Fibroblast of villous mesenchyme (primary cell): ENCODE measurements at regions not wholly inside any gene's neighbourhood (a gene's known extent, or its start where the extent isn't known, plus 50 kb on each side); places are given as distances from the start of the nearest gene placed in this dataset.

ENCODE experiments used
- DNase-seq: peaks from one replicate; pipeline ENCODE4 v3.0.0-alpha.2; 2010; ENCODE audit warnings: low read depth
- H3K4me3 ChIP-seq: 2 replicates; pipeline ENCODE4 v1.5.1; 2011; ENCODE audit warnings: low read depth, mild to moderate bottlenecking, low read length
- TF ChIP-seq, protein P1 (sequence below): IDR thresholded peaks from 2 replicates; pipeline ENCODE4 v1.5.1; 2012; ENCODE audit warnings: low read depth, mild to moderate bottlenecking, low read length; ENCODE audit not compliant: insufficient read depth

DNA sequence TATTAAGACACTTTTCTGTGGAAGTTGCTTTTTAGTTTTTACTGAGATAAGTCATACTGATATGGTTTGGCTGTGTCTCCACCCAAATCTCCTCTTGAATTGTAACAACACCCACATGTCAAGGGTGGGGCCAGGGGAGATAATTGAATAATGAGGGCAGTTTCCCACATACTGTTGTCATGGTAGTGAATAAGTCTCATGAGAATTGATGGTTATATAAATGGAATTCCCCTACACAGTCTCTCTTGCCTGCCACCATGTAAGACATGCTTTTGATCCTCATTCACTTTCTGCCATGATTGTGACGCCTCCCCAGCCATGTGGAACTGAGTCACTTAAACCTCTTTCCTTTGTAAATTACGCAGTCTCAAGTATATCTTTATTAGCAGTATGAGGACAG, 1340.4 kb downstream of the SLITRK5 start:
- no peak overlapping the region for H3K4me3 ChIP-seq
- TF ChIP-seq, protein P1, sequence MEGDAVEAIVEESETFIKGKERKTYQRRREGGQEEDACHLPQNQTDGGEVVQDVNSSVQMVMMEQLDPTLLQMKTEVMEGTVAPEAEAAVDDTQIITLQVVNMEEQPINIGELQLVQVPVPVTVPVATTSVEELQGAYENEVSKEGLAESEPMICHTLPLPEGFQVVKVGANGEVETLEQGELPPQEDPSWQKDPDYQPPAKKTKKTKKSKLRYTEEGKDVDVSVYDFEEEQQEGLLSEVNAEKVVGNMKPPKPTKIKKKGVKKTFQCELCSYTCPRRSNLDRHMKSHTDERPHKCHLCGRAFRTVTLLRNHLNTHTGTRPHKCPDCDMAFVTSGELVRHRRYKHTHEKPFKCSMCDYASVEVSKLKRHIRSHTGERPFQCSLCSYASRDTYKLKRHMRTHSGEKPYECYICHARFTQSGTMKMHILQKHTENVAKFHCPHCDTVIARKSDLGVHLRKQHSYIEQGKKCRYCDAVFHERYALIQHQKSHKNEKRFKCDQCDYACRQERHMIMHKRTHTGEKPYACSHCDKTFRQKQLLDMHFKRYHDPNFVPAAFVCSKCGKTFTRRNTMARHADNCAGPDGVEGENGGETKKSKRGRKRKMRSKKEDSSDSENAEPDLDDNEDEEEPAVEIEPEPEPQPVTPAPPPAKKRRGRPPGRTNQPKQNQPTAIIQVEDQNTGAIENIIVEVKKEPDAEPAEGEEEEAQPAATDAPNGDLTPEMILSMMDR = no peak
- no peak for DNase-seq

DNA sequence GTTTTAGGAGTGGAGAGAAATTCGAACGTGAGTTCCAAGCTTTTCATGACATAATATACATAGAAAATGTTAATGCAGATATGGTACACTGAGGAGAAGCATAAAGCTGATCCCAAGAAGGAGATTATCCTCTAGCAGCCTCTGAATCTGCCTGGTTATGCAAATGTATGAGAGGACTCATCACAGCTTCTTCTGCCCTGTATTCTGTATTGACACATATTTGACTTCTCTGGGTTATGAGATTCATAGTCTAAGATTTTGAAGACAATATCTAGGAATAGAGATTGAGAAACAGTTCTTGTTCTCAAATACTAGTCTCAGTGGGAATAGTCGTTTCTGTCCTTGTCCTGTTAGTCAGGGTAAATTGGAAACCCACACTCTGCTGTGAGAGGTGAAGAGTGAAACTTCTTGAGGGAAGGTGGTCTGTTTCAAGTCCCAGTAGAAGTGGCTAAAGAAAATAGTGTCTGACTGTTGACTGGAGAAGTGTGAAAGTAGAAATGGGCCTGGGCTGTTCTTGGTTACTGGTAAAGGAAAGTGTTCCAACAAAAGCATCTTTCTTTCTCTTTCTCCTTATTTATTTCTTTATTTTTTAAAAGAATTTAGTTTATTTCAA, 1356.6 kb downstream of the SLITRK5 start:
- H3K4me3 ChIP-seq = no peak overlapping the region
- no peak for DNase-seq
- TF ChIP-seq, protein P1 = no peak

DNA sequence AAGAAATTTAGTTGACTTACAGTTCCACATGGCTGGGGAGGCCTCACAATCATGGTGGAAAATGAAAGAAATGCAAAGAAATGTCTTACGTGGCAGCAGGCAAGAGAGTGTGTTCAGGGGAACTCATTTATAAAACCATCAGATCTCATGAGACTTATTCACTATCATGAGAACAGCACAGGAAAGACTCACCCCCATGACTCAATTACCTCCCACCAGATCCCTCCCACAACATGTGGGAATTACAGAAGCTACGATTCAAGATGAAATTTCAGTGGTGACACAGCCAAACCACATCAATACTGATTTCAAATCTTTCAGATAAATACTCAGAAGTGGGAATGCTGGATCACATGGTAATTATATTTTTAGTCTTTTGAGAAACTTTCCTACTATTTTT, 1357.9 kb downstream of the SLITRK5 start:
- no peak for DNase-seq
- no peak overlapping the region for H3K4me3 ChIP-seq
- TF ChIP-seq, protein P1 = no peak

DNA sequence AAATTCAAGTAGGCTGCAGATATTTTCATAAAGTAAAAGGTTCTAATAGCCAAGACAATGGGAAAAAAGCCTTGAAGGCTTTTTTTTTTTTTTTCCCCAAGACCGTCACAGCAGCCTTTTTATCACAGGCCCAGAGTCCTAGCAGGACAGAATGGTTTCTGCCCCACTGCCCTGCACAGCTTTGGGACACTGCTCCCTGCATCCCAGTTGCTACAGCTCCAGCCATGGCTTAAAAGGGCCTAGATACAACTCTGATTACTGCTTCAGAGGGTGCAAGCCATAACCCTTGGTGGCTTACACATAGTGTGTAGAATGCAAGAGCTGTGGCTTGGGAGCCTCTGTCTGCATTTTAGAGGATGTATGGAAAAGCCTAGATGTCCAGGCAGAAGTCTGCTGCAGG, 1362.8 kb downstream of the SLITRK5 start:
- TF ChIP-seq, protein P1 = no peak
- no peak for DNase-seq
- no peak overlapping the region for H3K4me3 ChIP-seq

DNA sequence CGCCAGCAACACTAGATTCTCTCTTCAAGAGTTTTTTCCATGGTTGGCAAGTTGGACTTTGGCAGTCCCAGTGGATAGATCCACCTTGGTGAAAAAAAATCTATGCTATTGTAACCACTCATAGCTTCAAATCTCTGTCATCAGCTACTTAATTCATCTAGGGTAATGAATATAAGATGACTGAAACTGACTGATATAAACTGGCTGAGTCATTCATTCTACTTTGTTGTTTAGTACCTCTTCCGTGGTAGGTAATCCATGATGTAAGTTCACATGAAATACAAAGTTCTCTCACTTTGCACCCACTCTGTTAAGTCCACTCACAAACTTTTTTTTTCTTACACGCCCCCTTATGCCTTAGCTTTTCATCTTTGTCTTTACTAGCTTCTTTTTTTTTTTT, 1381.5 kb downstream of the SLITRK5 start:
- DNase-seq = no peak
- no peak overlapping the region for H3K4me3 ChIP-seq
- TF ChIP-seq, protein P1 = no peak

DNA sequence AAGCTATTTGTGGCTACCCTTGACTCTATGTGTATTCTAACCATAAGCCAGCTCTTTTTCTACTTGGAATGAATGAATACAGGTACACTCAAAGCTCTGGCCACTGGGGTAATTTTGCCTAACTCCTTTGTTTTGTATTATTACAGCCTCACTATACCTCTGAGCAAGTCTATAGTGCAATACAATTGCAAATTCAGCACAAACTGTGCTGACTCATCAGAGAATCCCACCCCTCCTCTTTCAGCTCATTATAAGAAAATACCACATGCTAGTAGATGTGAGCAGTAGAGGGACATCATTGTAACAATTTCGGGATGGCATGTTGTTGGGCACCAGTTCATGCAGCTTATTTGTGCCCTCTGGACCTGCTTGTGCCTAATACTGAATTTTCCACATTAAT, 1382.2 kb downstream of the SLITRK5 start:
- TF ChIP-seq, protein P1 = no peak
- H3K4me3 ChIP-seq = no peak overlapping the region
- no peak for DNase-seq

DNA sequence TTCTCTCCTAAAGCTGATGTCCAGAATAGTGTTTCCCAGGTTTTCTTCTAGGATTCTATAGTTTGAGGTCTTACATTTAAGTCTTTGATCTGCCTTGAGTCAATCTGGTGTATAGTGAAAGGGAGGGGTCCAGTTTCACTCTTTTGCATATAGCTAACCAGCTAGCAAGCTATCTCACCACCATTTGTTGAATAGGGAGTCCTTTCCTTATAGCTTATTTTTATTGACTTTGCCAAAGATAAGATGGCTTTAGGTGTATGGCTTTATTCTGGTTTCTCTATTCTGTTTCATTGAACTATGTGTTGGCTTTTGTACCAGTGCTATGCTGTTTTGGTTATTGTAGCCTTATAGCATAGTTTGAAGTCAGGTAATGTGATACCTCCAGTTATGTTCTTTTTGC, 1386.1 kb downstream of the SLITRK5 start:
- TF ChIP-seq, protein P1 = no peak
- H3K4me3 ChIP-seq = no peak overlapping the region
- no peak for DNase-seq
